ENCODE measurements at regions not wholly inside any gene's neighbourhood (a gene's known extent, or its start where the extent isn't known, plus 50 kb on each side); places are given as distances from the start of the nearest gene placed in this dataset.

GRCh38 chr5:13488254-13488931 lies 456.1 kb downstream of the DNAH5 start:
- Histone ChIP-seq H3K9me3 (ENCODE audit: control insufficient read depth in 1 of 2, insufficient read depth in 1 of 2, low read depth in 1 of 2, low read length in 2 of 2) (peaks cover 9 to 10% of the 10 kb centered on the region in 2 experiments; a peak in 2 of 4 replicates), H3K9me2 (ENCODE audit: insufficient read depth) (no peaks in the 10 kb centered on the region), H3K27me3 (ENCODE audit: insufficient read depth, low read length) (no peaks in the 10 kb centered on the region), H3K79me2 (ENCODE audit: insufficient read depth, low read length) (no peaks in the 10 kb centered on the region), H3K4me2 (ENCODE audit: low read length) (no peak overlapping the region), H3K27ac (ENCODE audit: low read depth, low read length) (no peak overlapping the region), H2AFZ (ENCODE audit: low read depth, low read length, poor library complexity, severe bottlenecking) (no peak overlapping the region), H3K4me1 (ENCODE audit: control insufficient read depth in 1 of 2, insufficient read depth in 2 of 2, low read length in 2 of 2) (no peaks in the 10 kb centered on the region), H3K9ac (ENCODE audit: low read length) (no peak overlapping the region), H3K4me3 (replicated peaks in 1 of 2; ENCODE audit: low read depth in 1 of 2, low read length in 2 of 2) (no peak overlapping the region), H3K36me3 (ENCODE audit: control insufficient read depth in 1 of 2, insufficient read depth in 2 of 2, low read length in 2 of 2) (no peaks in the 10 kb centered on the region), H4K20me1 (ENCODE audit: insufficient read depth) (no peaks in the 10 kb centered on the region)
- no peak for TF ChIP-seq SIN3A (IDR thresholded peaks at IDR 0.05; ENCODE audit: low read depth)
- TF ChIP-seq FOSL1 (IDR thresholded peaks at IDR 0.05; ENCODE audit: low read depth) = no peak
- TF ChIP-seq JUND (IDR thresholded peaks at IDR 0.05) = no peak
- TF ChIP-seq RAD21 (IDR thresholded peaks at IDR 0.05; ENCODE audit: low read depth) = no peak
- no peak for TF ChIP-seq YY1 (IDR thresholded peaks at IDR 0.05; ENCODE audit: extremely low read depth, insufficient replicate concordance, low read depth, low read length)
- TF ChIP-seq MAX (IDR thresholded peaks at IDR 0.05) = no peak
- TF ChIP-seq CTCF (IDR thresholded peaks at IDR 0.05 in 2 of 3, conservative IDR thresholded peaks at IDR 0.05 in 1 of 3; ENCODE audit: borderline replicate concordance in 1 of 3, insufficient read depth in 1 of 3, low read depth in 2 of 3, low read length in 2 of 3) = no peak
- no peak for TF ChIP-seq SP1 (IDR thresholded peaks at IDR 0.05; ENCODE audit: low read depth)
- no peak for TF ChIP-seq EZH2 (IDR thresholded peaks at IDR 0.05)
- no peak for TF ChIP-seq ELF1 (IDR thresholded peaks at IDR 0.05; ENCODE audit: borderline replicate concordance, low read depth)
- no peak for TF ChIP-seq ZFX (IDR thresholded peaks at IDR 0.05)
- no peak for TF ChIP-seq ZBTB33 (IDR thresholded peaks at IDR 0.05; ENCODE audit: extremely low read depth, insufficient replicate concordance, low read length)
- TF ChIP-seq SRF (IDR thresholded peaks at IDR 0.05; ENCODE audit: low read depth) = no peak
- POLR2A ChIA-PET = no interaction called here
- intact Hi-C loops (cut with micrococcal nuclease) = no loop called here
- no TSS peak for BruUV-seq (replicated peaks)
- CTCF ChIA-PET = no interaction called here
- RAD21 ChIA-PET (ENCODE audit: low non-redundant PET in 1 of 2, low total read pairs in 2 of 2, uncharacterized antibody in 2 of 2, unreplicated experiment in 2 of 2) = no interaction called here
- DNase-seq (ENCODE audit: low read depth, low spot score) (no peak), ATAC-seq (no peak)

Measured in HCT116 (cell line).